HG02981 (cell line): ENCODE measurements at regions not wholly inside any gene's neighbourhood (a gene's known extent, or its start where the extent isn't known, plus 50 kb on each side); places are given as distances from the start of the nearest gene placed in this dataset.

Experiments used
- ATAC-seq: cut with Tn5 transposase; IDR thresholded peaks from one replicate; pipeline ENCODE4 v1.9.1; 2021; ENCODE audit warnings: mild to moderate bottlenecking, moderate library complexity; ENCODE audit not compliant: unreplicated experiment

DNA sequence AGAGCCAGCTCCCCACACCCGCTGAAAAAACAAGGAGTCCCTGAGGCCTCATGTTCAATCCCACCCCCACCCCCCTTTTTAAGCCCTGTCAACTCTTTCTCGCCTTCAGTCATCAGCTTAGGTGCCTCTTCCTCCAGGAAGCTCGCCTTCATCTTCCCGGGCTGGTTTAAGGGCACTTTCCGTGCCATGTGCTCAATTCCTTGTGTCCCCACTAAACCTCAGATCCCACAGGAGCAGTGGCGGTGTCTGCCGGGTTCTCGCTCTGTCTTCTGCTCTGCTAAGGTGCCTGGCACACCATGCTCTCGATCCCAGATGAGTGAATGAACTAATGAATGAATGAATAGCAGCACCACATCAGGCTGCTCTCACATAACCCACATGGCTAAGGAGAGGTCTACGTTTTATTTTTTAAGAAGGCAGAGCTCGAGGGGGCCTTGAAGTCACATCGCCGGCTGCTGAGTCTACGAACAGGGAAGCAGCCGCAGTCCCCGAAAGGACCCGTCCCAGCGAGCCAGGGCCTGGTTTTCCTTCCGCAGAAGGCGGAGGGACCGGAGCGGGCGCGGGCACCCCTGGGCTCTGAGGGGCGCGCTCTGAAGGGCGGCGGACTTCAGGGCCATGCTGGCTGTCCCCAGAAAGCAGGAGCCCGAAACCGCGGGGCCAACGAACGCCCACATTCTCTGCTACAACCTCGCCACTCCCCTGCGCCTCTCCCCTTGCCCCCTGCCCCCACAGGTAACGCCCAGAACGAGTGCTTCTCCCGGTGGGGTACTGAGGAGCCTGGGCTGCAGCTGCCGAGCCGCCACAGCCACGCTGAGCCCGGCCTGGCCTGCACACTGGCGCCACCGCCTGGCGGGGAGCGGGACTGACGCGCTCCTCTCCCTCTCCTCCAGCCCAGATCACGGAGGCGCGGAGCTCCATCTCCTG lies 73.4 kb upstream of the KCNMA1 start:
- ATAC-seq = peak; percentile 84

DNA sequence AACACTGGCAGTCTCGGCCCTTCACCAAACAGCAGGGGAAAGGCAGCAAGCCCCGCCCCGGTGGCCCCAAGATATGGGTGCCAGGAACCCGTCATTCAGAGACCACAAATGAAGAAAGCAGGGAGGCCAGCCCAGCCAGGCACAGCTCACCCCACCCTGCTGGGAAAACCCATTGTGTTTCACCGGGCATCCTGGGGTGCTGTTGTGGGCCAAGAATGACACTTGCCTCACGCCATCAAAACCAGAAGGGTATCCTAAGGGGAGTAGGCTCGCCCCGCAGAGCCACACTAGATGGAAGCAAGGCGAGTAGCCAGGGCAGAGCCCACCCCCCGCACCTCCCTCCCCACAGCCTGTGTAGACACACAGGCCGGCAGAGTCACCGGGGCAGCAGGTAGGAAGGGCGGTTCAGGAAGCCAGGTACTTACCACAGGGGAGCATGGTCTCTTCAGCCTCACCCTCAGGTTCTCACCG lies 72.5 kb upstream of the KCNMA1 start:
- no peak for ATAC-seq

DNA sequence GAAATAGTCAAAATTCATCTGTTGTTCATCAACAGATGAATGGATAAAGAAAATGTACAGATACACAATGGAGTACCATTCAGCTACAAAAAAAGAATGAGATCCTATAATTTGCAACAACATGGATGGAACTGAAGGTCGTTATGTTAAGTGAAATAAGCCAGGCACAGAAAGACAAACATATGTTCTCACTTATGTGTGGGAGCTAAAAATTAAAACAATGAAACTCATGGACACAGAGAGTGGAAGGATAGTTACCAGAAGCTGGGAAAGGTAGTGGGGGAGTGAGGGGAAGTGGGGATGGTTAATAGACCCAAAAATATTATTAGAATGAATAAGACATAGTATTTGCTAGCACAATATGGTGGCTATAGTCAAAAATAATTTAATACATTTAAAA lies 70.0 kb upstream of the KCNMA1 start:
- ATAC-seq = no peak

DNA sequence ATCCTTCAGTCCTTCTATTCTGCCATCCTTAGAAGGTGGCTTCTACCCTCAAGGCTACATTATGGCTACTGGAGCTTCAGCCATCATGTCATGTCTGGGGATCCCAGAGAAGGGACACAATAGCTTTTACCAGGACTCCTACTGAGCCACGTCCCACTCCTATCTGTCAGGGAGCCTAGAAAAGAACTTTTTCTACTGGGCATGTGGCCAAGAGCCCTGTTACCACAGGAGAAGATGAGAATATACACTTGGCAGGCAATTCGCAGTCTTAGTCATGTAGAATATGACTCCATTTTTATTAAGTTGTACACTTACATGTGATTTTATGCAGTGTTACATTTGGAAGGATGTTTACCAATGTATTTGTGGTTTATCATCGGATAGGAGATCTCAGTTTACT lies 64.6 kb upstream of the KCNMA1 start:
- ATAC-seq = peak; percentile 48

DNA sequence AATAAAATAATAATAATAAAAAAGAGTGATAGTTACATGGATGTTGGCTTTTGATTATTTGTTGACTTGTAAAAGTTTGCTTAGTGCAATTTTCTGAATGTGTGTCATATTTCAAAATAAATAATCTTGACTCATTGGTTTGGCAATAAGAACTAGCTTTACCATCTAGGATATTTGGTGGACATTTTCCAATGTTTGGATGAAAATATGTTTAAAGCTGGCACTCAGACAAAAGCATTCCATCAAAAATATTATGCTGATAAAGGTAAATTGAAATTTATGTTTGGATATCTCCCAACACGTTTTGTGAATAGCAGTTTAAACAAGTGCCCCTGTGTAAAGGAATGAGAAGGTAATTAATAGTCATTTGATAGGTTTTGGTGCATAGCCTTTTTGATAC lies 62.5 kb upstream of the KCNMA1 start:
- no peak for ATAC-seq

DNA sequence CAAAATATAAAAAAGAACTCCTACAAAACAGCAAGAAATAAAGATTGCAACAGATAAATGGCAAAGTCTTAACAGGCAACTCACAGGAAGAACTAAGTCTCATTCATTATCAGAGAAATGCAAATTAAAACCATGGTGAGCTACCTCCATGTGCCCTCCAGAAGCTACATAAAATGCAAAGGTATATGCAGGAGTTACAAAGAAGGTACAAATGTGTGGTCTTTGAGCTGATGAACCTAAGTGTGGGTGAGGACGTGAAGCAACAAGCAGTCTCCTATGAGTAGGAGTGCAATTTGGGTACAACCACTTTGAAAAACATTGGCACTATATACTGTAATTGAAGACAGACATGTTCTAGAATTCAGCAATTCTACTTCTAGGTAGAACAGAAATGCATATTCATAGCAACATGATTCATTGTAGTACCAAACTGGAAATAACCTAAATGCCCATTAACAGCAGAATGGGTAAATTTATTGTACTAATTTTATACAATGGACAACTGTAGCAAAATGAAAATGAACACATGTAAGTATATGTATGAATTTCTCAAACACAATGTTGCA lies 61.6 kb upstream of the KCNMA1 start:
- ATAC-seq = no peak

DNA sequence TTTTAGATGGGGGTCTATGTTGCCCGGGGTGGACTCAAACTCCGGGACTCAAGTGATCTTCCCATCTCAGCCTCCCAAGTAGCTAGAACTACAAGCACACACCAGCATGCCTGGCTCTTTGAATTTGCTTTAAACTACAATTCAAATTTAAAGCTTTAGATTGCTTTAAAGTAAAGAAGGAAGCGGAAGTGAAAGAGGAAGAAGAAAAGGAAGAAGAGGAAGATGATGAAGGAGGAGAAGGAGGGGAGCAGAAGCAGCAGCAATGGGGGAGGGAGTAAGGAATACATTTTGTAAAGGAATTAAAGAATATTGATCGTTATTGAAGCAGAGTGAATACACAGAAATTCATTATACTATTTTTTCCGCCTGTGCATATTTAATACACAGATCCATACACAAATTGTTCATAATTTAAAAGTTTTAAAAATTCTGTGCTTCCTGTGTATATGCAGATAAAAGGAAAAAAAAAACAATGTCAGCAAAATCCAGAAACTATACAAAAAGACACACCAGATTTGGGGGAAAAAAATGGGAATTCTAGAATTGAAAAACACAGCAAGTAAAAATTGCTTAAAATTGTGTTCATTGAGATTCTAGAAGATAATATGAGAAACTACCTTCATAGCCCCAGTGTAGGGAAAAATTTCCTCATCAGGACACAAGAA lies 60.8 kb upstream of the KCNMA1 start:
- no peak for ATAC-seq

DNA sequence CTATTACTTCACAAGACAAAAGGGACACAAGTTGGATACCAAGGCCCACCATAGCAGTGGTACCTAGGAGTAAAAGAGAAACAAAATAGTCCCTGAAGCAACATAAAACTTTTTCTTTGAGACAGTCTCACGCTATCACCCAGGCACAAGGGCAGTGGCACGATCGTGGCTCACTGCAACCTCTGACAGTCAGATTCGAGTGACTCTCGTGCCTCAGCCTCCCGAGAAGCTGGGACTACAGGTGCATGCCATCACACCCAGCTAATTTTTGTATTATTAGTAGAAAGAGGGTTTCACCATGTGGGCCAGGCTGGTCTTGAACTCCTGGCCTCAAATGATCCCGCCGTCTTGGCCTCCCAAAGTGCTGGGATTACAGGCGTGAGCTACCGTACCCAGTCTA lies 59.0 kb upstream of the KCNMA1 start:
- no peak for ATAC-seq

DNA sequence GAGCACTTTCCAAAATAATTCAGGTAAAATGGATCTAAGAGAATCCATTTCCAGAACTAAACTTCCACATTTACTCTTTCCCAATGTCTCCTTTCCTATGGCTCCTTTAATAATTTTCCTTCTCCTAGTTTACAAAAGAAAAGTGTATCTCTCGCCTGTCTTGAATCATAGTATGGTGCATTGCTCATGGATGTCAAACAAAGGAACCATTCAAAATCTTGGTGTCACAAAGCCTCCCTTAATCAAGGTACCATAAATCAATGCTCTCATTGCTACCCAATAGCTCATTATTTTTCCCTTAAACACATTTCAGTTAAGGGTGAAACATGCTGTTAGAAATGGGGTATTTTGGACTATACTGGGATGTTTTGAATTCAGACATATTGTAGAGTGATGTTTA lies 57.6 kb upstream of the KCNMA1 start:
- no peak for ATAC-seq

DNA sequence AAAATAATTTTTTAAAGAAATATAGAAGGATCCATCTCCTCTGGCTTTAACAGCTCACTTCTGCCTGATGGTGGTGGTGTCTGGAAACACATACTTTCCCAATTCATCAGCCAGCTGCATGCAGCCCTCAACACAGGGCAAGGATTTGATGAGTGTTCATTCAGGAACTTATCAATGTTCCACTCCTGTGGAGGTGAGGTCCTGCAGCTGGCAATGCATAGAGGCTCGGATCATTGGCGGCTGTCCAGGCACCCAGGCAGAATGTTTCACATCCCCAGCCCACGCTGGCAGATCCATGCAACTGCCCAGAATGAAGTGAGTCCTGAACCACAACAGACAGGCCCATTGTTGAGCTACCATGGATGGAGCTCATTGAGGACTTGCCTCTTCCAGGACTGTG lies 55.2 kb upstream of the KCNMA1 start:
- ATAC-seq = no peak

DNA sequence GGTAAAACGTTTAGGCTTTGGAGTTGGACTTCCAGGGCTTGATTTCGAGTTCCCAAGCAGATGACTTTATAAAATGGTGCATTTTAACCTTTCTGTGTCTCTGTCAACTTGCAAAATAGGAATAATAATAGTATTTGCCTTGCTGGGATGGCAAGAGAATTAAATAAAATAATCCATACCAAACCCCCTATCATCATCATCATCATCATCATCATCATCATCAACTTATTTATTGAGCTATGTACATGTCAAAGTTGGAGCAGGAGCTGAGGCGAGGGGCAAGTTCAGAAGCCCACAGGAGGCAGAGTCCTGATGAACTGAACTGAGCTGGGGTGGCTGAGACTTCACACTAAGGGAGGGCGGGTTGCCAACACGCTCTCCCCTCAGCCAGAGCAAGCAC lies 51.7 kb upstream of the KCNMA1 start:
- ATAC-seq = no peak

DNA sequence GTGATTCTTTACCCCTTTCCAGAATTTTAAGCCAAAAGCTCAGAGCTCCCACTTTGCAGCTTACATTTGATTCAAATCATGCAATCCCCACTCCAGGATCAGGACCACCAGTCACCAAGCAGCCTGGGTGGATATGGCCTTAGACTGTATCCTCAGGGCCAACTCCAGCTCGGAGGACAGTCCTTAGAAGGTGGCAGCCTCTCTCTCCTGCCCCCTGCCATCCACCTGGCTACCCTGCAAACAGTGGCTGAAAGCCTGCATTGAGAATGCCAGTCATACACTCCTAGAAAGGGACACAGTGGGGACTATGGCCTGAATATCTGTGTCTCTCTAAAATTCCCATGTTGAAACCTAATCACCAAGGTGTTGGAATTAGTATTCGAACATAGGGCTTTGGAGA lies 50.0 kb upstream of the KCNMA1 start:
- no peak for ATAC-seq
